B cell (primary cell): ENCODE measurements at regions not wholly inside any gene's neighbourhood (a gene's known extent, or its start where the extent isn't known, plus 50 kb on each side); places are given as distances from the start of the nearest gene placed in this dataset.

ENCODE experiments used
- EZH2 ChIP-seq: IDR thresholded peaks from 2 replicates; pipeline ENCODE4 v1.6.1; 2012; ENCODE audit warnings: borderline replicate concordance, low read depth, mild to moderate bottlenecking, moderate library complexity, low read length; ENCODE audit not compliant: insufficient read depth, poor library complexity, severe bottlenecking
- TF ChIP-seq, protein P1 (sequence below): fragments of 200-600 bp; IDR thresholded peaks from one replicate; pipeline ENCODE4 v1.8.0; 2022; ENCODE audit warnings: antibody characterized with exemption, mild to moderate bottlenecking

DNA sequence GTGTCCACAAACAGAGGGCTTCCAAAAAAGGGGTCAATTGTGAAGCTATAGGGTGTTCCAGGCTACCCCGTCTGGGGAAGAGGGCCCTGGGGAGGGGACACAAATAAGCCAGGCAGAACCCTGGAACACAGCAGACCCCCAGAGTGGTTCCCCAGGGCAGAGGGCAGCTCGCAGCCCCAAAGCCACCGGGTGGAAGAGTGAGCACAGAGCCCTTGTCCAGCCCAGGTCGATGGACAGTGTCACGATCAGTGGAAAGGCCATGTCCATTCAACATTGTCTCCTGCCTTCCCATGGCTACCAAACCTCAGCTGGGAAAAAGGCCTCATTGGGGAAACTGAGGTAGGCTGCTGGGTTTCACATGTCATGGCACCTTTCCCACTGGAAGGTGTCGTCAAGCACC is 131.4 kb downstream of the DICER1 start:
- TF ChIP-seq, protein P1, sequence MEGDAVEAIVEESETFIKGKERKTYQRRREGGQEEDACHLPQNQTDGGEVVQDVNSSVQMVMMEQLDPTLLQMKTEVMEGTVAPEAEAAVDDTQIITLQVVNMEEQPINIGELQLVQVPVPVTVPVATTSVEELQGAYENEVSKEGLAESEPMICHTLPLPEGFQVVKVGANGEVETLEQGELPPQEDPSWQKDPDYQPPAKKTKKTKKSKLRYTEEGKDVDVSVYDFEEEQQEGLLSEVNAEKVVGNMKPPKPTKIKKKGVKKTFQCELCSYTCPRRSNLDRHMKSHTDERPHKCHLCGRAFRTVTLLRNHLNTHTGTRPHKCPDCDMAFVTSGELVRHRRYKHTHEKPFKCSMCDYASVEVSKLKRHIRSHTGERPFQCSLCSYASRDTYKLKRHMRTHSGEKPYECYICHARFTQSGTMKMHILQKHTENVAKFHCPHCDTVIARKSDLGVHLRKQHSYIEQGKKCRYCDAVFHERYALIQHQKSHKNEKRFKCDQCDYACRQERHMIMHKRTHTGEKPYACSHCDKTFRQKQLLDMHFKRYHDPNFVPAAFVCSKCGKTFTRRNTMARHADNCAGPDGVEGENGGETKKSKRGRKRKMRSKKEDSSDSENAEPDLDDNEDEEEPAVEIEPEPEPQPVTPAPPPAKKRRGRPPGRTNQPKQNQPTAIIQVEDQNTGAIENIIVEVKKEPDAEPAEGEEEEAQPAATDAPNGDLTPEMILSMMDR, result no peak
- TF ChIP-seq EZH2, result no peak
